Mammary epithelial cell (primary cell): ENCODE measurements at regions not wholly inside any gene's neighbourhood (a gene's known extent, or its start where the extent isn't known, plus 50 kb on each side); places are given as distances from the start of the nearest gene placed in this dataset.
"Not testable (repeated sequence)": the region's sequence is repeated elsewhere in the genome, so short reads cannot be mapped to it uniquely, and the experiment has no call there.

Source experiments
- CTCF ChIP-seq, 2 donors: IDR thresholded peaks in 1 of 2; conservative IDR thresholded peaks in 1 of 2; 2 replicates each; pipeline ENCODE4 v1.5.1; 2011 to 2012; ENCODE audit warnings: inconsistent platforms in 2 of 2, low read length in 2 of 2, mild to moderate bottlenecking in 2 of 2, control low read depth in 1 of 2, low read depth in 1 of 2; ENCODE audit not compliant: insufficient read depth in 1 of 2; ENCODE audit errors: extremely low read depth in 1 of 2
- EZH2 ChIP-seq: IDR thresholded peaks from 2 replicates; pipeline ENCODE4 v1.6.1; 2012; ENCODE audit warnings: low read length, inconsistent platforms, borderline replicate concordance

GRCh38 chr7:65602495-65602894, 228.8 kb downstream of the ZNF92 start:
- TF ChIP-seq CTCF (conservative IDR thresholded peaks at IDR 0.05 in 1 of 2, IDR thresholded peaks at IDR 0.05 in 1 of 2; ENCODE audit: extremely low read depth in 1 of 2, insufficient read depth in 1 of 2, low read depth in 1 of 2, low read length in 2 of 2); EZH2: not testable (repeated sequence)
